Upper lobe of left lung (tissue), 4 donors: ENCODE measurements at regions not wholly inside any gene's neighbourhood (a gene's known extent, or its start where the extent isn't known, plus 50 kb on each side); places are given as distances from the start of the nearest gene placed in this dataset.

Source experiments
- POLR2A ChIP-seq, 4 donors: fragments of 450-650 bp; IDR thresholded peaks; one replicate each; pipeline ENCODE4 v1.5.1; 2016 to 2017; ENCODE audit warnings: antibody characterized with exemption in 4 of 4, mild to moderate bottlenecking in 2 of 4
- POLR2AphosphoS5 ChIP-seq, 2 donors: sonication (generic); formaldehyde crosslinking; IDR thresholded peaks; one replicate each; pipeline ENCODE4 v1.5.1; 2017; ENCODE audit warnings: antibody characterized with exemption in 2 of 2
- TF ChIP-seq, protein P1 (sequence below), 6 experiments: fragments of 450-650 bp in 4 of 6; fragments of 200-600 bp in 2 of 6; sonication (generic) in 2 of 6; IDR thresholded peaks; one replicate each; pipeline ENCODE4 v1.5.1; 2016 to 2019; ENCODE audit warnings: antibody characterized with exemption in 6 of 6

DNA sequence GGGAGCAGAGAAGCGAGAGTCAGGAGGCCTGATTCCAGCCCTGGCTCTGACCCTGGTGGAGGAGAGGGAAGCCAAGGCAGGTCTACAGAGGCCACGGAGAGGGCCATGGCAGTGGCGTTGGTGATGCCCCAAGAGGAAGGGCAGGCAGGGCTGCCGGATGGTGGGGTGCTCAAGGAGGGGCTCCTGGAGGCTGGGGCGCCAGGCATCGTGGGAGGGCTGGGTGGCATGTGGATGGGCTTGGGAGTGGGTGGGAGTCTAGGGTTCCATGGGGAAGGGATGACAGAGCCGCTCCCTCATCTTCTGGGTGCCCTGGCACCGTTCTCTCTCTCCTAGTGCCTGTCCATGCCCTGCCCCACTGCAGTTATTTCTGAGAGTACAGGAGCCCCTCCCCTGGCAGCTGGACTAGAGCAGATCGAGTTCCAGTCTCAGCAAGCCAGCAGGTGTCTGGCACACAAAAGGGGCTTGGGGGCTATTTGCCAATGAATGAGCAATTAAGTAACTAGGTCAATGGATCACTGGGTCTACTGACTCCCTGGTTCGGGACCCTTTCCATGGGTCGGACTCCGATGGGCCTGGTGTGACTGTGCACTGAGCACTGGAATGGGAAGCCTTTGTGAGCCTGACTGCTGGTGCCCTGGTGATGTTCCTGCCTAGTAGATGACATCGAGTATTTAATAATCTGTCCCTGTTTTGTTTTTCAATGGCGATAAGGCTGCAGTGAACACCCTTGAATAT is 570.0 kb downstream of the TBC1D22A start:
- TF ChIP-seq, protein P1, sequence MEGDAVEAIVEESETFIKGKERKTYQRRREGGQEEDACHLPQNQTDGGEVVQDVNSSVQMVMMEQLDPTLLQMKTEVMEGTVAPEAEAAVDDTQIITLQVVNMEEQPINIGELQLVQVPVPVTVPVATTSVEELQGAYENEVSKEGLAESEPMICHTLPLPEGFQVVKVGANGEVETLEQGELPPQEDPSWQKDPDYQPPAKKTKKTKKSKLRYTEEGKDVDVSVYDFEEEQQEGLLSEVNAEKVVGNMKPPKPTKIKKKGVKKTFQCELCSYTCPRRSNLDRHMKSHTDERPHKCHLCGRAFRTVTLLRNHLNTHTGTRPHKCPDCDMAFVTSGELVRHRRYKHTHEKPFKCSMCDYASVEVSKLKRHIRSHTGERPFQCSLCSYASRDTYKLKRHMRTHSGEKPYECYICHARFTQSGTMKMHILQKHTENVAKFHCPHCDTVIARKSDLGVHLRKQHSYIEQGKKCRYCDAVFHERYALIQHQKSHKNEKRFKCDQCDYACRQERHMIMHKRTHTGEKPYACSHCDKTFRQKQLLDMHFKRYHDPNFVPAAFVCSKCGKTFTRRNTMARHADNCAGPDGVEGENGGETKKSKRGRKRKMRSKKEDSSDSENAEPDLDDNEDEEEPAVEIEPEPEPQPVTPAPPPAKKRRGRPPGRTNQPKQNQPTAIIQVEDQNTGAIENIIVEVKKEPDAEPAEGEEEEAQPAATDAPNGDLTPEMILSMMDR (IDR thresholded peaks at IDR 0.05): no peak
- no peak for TF ChIP-seq POLR2AphosphoS5 (IDR thresholded peaks at IDR 0.05)
- no peak for TF ChIP-seq POLR2A (IDR thresholded peaks at IDR 0.05)
